ENCODE measurements at regions not wholly inside any gene's neighbourhood (a gene's known extent, or its start where the extent isn't known, plus 50 kb on each side); places are given as distances from the start of the nearest gene placed in this dataset.

GRCh38 chr11:27934830-27935145 is 173.2 kb downstream of the KIF18A start:
- Histone ChIP-seq H3K27me3 (ENCODE audit: insufficient read depth, low read length) (no peaks in the 10 kb centered on the region), H2AFZ (ENCODE audit: low read depth, low read length, poor library complexity, severe bottlenecking) (no peak overlapping the region), H3K4me1 (ENCODE audit: control insufficient read depth in 1 of 2, insufficient read depth in 2 of 2, low read length in 2 of 2) (peaks cover 31 to 59% of the 10 kb centered on the region in 2 experiments), H3K27ac (ENCODE audit: low read depth, low read length) (peak overlapping the region; percentile 98), H3K36me3 (ENCODE audit: control insufficient read depth in 1 of 2, insufficient read depth in 2 of 2, low read length in 2 of 2) (no peaks in the 10 kb centered on the region), H3K9me3 (ENCODE audit: control insufficient read depth in 1 of 2, insufficient read depth in 1 of 2, low read depth in 1 of 2, low read length in 2 of 2) (peaks cover 0 to 4% of the 10 kb centered on the region in 2 experiments; a peak in 1 of 4 replicates), H3K4me3 (replicated peaks in 1 of 2; ENCODE audit: low read depth in 1 of 2, low read length in 2 of 2) (peak overlapping the region in 1 of 2 experiments; percentile 26; a peak in 2 of 4 replicates), H3K4me2 (ENCODE audit: low read length) (peak overlapping the region; percentile 72), H3K9ac (ENCODE audit: low read length) (peak overlapping the region; percentile 64), H3K9me2 (ENCODE audit: insufficient read depth) (no peaks in the 10 kb centered on the region), H3K79me2 (ENCODE audit: insufficient read depth, low read length) (no peaks in the 10 kb centered on the region), H4K20me1 (ENCODE audit: insufficient read depth) (no peaks in the 10 kb centered on the region)
- RAD21 ChIA-PET (ENCODE audit: low non-redundant PET in 1 of 2, low total read pairs in 2 of 2, uncharacterized antibody in 2 of 2, unreplicated experiment in 2 of 2), result interaction anchor here (1.0 to 1.6 kb wide), 3 partner anchors 218 to 595 kb away, joined by 3 to 5 read pairs (median 3); partner anchors contain the start of gene BDNF (in 1 of the 2)
- TF ChIP-seq ZBTB33 (IDR thresholded peaks at IDR 0.05; ENCODE audit: extremely low read depth, insufficient replicate concordance, low read length), result no peak
- peak; percentile 65 for TF ChIP-seq CEBPB (IDR thresholded peaks at IDR 0.05; ENCODE audit: low read depth)
- no peak for TF ChIP-seq ZNF274 (IDR thresholded peaks at IDR 0.05; ENCODE audit: low read depth, low read length)
- peak; percentile 80 for TF ChIP-seq TCF7L2 (IDR thresholded peaks at IDR 0.05; ENCODE audit: borderline replicate concordance, extremely low read depth, insufficient read depth, insufficient read length)
- TF ChIP-seq SP1 (IDR thresholded peaks at IDR 0.05; ENCODE audit: low read depth), result peak; percentile 91
- TF ChIP-seq RAD21 (IDR thresholded peaks at IDR 0.05; ENCODE audit: low read depth), result no peak
- TF ChIP-seq JUND (IDR thresholded peaks at IDR 0.05), result peak; percentile 96
- peak; percentile 48 for TF ChIP-seq SIN3A (IDR thresholded peaks at IDR 0.05; ENCODE audit: low read depth)
- no peak for TF ChIP-seq YY1 (IDR thresholded peaks at IDR 0.05; ENCODE audit: extremely low read depth, insufficient replicate concordance, low read depth, low read length)
- TF ChIP-seq ATF3 (IDR thresholded peaks at IDR 0.05), result peak; percentile 46; the same call in 1 of the 2 replicates
- TF ChIP-seq ELF1 (IDR thresholded peaks at IDR 0.05; ENCODE audit: borderline replicate concordance, low read depth), result 0 out of 2 replicates have a peak, but pooled peaks have one; percentile 15
- TF ChIP-seq REST (IDR thresholded peaks at IDR 0.05; ENCODE audit: low read depth), result no peak
- TF ChIP-seq EGR1 (IDR thresholded peaks at IDR 0.05; ENCODE audit: low read depth), result 0 out of 2 replicates have a peak, but pooled peaks have one; percentile 37
- peak; percentile 53 for TF ChIP-seq MAX (IDR thresholded peaks at IDR 0.05)
- peak; percentile 91 for TF ChIP-seq CBX3 (IDR thresholded peaks at IDR 0.05; ENCODE audit: low read depth)
- TF ChIP-seq FOSL1 (IDR thresholded peaks at IDR 0.05; ENCODE audit: low read depth), result peak; percentile 98
- TF ChIP-seq POLR2A (IDR thresholded peaks at IDR 0.05; ENCODE audit: borderline replicate concordance, extremely low read depth, insufficient read depth, insufficient read length), result peak; percentile 35
- TF ChIP-seq SRF (IDR thresholded peaks at IDR 0.05; ENCODE audit: low read depth), result peak; percentile 79
- TSS peak; percentile 92 for BruUV-seq (replicated peaks)
- POLR2A ChIA-PET, result interaction anchor here (1.0 to 2.1 kb wide), 13 partner anchors 9 to 279 kb away, joined by 3 to 16 read pairs (median 5); partner anchors contain the start of genes BDNF, KIF18A and METTL15
- CTCF ChIA-PET, result interaction anchor here (1.0 to 1.4 kb wide), 3 partner anchors 25 to 595 kb away, joined by 3 to 6 read pairs (median 4); no protein-coding TSS in a partner anchor
- intact Hi-C loops (cut with micrococcal nuclease), result loop anchor here (2.0 to 10.0 kb wide), 2 partner anchors 170 to 218 kb away; partner anchors contain the start of genes KIF18A and METTL15
- peak; percentile 93 for DNase-seq (ENCODE audit: low read depth, low spot score)
- ATAC-seq, result peak; percentile 62
